Smooth muscle cell (in vitro differentiated cells): ENCODE measurements at regions not wholly inside any gene's neighbourhood (a gene's known extent, or its start where the extent isn't known, plus 50 kb on each side); places are given as distances from the start of the nearest gene placed in this dataset.

Experiments used
- DNase-seq: peaks from one replicate; lab custom pipeline; 2025; ENCODE audit not compliant: unreplicated experiment; lab: John Stamatoyannopoulos, UW
- H2AFZ ChIP-seq: fragments of 200-600 bp; sonication (generic); 2 replicates; pipeline ENCODE4 v1.6.0; 2016; ENCODE audit warnings: antibody characterized with exemption, low read depth, mild to moderate bottlenecking
- H3F3A ChIP-seq: fragments of 200-600 bp; sonication (generic); 2 replicates; pipeline ENCODE4 v1.6.0; 2017; ENCODE audit warnings: antibody characterized with exemption, low read depth
- H3K27ac ChIP-seq: fragments of 200-600 bp; sonication (generic); 2 replicates; pipeline ENCODE4 v1.5.1; 2016; ENCODE audit warnings: low read depth, mild to moderate bottlenecking
- H3K27me3 ChIP-seq: fragments of 200-600 bp; sonication (generic); 2 replicates; pipeline ENCODE4 v1.6.1; 2016; ENCODE audit warnings: low read depth, mild to moderate bottlenecking
- H3K36me3 ChIP-seq: fragments of 200-600 bp; sonication (generic); 2 replicates; pipeline ENCODE4 v1.5.1; 2016; ENCODE audit warnings: low read depth
- H3K4me1 ChIP-seq: fragments of 200-600 bp; sonication (generic); 2 replicates; pipeline ENCODE4 v1.5.1; 2016; ENCODE audit warnings: low read depth
- H3K4me2 ChIP-seq: fragments of 200-600 bp; sonication (generic); 2 replicates; pipeline ENCODE4 v1.6.0; 2016; ENCODE audit warnings: mild to moderate bottlenecking
- H3K4me3 ChIP-seq: fragments of 200-600 bp; sonication (generic); 2 replicates; pipeline ENCODE4 v1.5.1; 2016; ENCODE audit warnings: mild to moderate bottlenecking
- H3K79me2 ChIP-seq: fragments of 200-600 bp; sonication (generic); 2 replicates; pipeline ENCODE4 v1.6.0; 2016; ENCODE audit warnings: low read depth, mild to moderate bottlenecking
- H3K9ac ChIP-seq: fragments of 200-600 bp; sonication (generic); 2 replicates; pipeline ENCODE4 v1.6.0; 2016; ENCODE audit warnings: low read depth
- H3K9me3 ChIP-seq: fragments of 200-600 bp; sonication (generic); replicated peaks from 2 replicates; pipeline ENCODE4 v1.5.1; 2016; ENCODE audit warnings: low read depth
- H4K20me1 ChIP-seq: fragments of 200-600 bp; sonication (generic); 2 replicates; pipeline ENCODE4 v1.6.0; 2016; ENCODE audit warnings: low read depth
- WGBS: methylation state at CpG from one replicate; pipeline ENCODE4 v1.1.7; 2016; ENCODE audit warnings: low lambda C conversion rate; 5-methylcytosine and 5-hydroxymethylcytosine counted together
- TF ChIP-seq, protein P1 (sequence below): fragments of 200-600 bp; sonication (generic); IDR thresholded peaks from 2 replicates; pipeline ENCODE4 v1.5.1; 2017; ENCODE audit warnings: borderline replicate concordance, mild to moderate bottlenecking, antibody characterized with exemption; ENCODE audit not compliant: insufficient read depth, poor library complexity, severe bottlenecking

DNA sequence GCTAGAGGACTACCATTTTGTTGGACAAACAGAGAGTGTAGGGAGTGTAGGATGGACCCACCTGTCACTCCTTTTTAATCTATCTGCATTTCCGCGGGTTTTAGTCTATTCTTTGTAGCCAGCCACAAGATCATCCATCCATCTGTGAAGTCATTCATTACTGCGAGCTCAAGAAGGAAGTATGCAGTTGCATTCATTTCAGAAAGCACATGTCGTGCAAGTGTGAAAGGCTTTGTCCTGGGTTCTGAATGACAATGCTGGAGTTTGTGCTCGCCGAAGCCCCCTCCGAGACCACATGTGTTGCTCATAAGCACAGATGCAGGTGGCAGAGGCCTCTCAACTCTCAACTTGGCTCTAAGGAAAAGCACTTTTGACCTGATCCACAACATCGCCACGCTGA is 70.3 kb upstream of the BASP1 start:
- no peaks in the 10 kb centered on the region for H4K20me1 ChIP-seq
- H3K36me3 ChIP-seq = no peaks in the 10 kb centered on the region
- peaks cover 4% of the 10 kb centered on the region for H3K4me1 ChIP-seq
- no peaks in the 10 kb centered on the region for H3K27me3 ChIP-seq
- no peak overlapping the region for H3K27ac ChIP-seq
- 85% methylated on average over 9 of the region's 9 CpGs for WGBS
- no peaks in the 10 kb centered on the region for H3K79me2 ChIP-seq
- no peak overlapping the region for H3K4me3 ChIP-seq
- no peak overlapping the region for H3K4me2 ChIP-seq
- no peak overlapping the region for H2AFZ ChIP-seq
- no peaks in the 10 kb centered on the region for H3K9me3 ChIP-seq
- no peak overlapping the region for H3K9ac ChIP-seq
- peaks cover 4% of the 10 kb centered on the region for H3F3A ChIP-seq
- DNase-seq = no peak
- TF ChIP-seq, protein P1, sequence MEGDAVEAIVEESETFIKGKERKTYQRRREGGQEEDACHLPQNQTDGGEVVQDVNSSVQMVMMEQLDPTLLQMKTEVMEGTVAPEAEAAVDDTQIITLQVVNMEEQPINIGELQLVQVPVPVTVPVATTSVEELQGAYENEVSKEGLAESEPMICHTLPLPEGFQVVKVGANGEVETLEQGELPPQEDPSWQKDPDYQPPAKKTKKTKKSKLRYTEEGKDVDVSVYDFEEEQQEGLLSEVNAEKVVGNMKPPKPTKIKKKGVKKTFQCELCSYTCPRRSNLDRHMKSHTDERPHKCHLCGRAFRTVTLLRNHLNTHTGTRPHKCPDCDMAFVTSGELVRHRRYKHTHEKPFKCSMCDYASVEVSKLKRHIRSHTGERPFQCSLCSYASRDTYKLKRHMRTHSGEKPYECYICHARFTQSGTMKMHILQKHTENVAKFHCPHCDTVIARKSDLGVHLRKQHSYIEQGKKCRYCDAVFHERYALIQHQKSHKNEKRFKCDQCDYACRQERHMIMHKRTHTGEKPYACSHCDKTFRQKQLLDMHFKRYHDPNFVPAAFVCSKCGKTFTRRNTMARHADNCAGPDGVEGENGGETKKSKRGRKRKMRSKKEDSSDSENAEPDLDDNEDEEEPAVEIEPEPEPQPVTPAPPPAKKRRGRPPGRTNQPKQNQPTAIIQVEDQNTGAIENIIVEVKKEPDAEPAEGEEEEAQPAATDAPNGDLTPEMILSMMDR = no peak

DNA sequence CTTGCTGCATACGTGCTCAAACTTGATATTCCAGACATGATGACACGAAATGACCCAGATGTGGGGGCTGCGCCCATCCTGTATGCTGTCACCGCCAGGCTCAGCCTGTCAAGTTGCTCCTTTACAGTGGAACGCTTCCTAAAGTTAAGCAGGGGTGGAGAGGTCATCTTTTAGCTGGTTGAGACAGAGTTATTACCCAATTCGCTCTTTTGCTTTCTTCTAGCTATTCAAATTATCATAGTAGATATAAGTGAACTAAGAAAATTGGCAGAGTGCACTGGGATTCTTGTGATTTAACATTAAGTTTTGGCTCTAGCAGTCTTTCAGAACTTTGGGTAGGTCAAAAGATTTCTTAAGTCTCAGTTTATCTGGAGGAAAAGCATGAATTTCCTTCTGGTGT is 69.8 kb upstream of the BASP1 start:
- no peak overlapping the region for H3K27ac ChIP-seq
- TF ChIP-seq, protein P1 = no peak
- DNase-seq = no peak

GRCh38 chr5:17148481-17148880 is 69.0 kb upstream of the BASP1 start:
- WGBS = 96% methylated on average over 1 of the region's 1 CpG

More for the DNA sequence above, 69.8 kb upstream of the BASP1 start:
- peaks cover 4% of the 10 kb centered on the region for H3F3A ChIP-seq
- no peaks in the 10 kb centered on the region for H4K20me1 ChIP-seq
- H2AFZ ChIP-seq = no peak overlapping the region
- H3K4me3 ChIP-seq = no peak overlapping the region
- H3K36me3 ChIP-seq = no peaks in the 10 kb centered on the region
- H3K79me2 ChIP-seq = no peaks in the 10 kb centered on the region
- peaks cover 4% of the 10 kb centered on the region for H3K4me1 ChIP-seq
- H3K27me3 ChIP-seq = no peaks in the 10 kb centered on the region
- H3K9me3 ChIP-seq = no peaks in the 10 kb centered on the region
- no peak overlapping the region for H3K9ac ChIP-seq
- no peak overlapping the region for H3K4me2 ChIP-seq
- 78% methylated on average over 6 of the region's 6 CpGs for WGBS

DNA sequence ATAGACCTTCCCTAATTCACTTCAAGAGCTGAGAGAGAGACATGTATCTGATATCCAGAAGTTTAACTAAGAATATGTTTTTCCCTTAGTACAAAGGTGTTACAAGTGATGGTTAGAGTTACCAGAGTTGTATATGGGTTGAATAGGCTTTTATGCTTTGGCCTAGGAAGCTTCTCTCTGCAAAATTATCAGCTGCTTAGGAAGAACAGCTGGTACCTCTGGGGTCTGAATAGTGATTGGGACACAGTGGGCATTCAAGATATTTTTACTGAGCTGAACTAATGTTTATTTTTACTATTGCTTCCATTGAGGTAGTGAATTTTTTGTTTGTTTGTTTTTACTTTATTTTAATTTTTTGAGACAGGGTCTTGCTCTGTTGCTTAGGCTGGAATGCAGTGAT is 67.6 kb upstream of the BASP1 start:
- no peak for DNase-seq
- Histone ChIP-seq H3K4me1 (peaks cover 4% of the 10 kb centered on the region), H3K9ac (no peak overlapping the region), H3K27me3 (no peaks in the 10 kb centered on the region), H3K9me3 (no peaks in the 10 kb centered on the region), H4K20me1 (no peaks in the 10 kb centered on the region), H3K27ac (no peak overlapping the region), H3K4me3 (no peak overlapping the region), H3K79me2 (no peaks in the 10 kb centered on the region), H3F3A (peaks cover 4% of the 10 kb centered on the region), H2AFZ (no peak overlapping the region), H3K36me3 (no peaks in the 10 kb centered on the region), H3K4me2 (no peak overlapping the region)
- TF ChIP-seq, protein P1 = no peak

More at GRCh38 chr5:17148481-17148880, 69.0 kb upstream of the BASP1 start:
- no peak overlapping the region for H2AFZ ChIP-seq
- H3K79me2 ChIP-seq = no peaks in the 10 kb centered on the region
- H3K9me3 ChIP-seq = no peaks in the 10 kb centered on the region
- TF ChIP-seq, protein P1 = no peak
- no peaks in the 10 kb centered on the region for H3K27me3 ChIP-seq
- no peak for DNase-seq
- peaks cover 4% of the 10 kb centered on the region for H3K4me1 ChIP-seq
- no peak overlapping the region for H3K4me3 ChIP-seq
- H3F3A ChIP-seq = peaks cover 4% of the 10 kb centered on the region
- H3K9ac ChIP-seq = no peak overlapping the region
- H3K36me3 ChIP-seq = no peaks in the 10 kb centered on the region
- no peak overlapping the region for H3K4me2 ChIP-seq
- no peak overlapping the region for H3K27ac ChIP-seq
- H4K20me1 ChIP-seq = no peaks in the 10 kb centered on the region
